ENCODE measurements at regions not wholly inside any gene's neighbourhood (a gene's known extent, or its start where the extent isn't known, plus 50 kb on each side); places are given as distances from the start of the nearest gene placed in this dataset.

- no peak overlapping the region for H3K27ac ChIP-seq
- TF ChIP-seq CTCF (conservative IDR thresholded peaks at IDR 0.05) = no peak
Observed at GRCh38 chr2:33946193-33946592, 347.1 kb upstream of the FAM98A start.

DNA sequence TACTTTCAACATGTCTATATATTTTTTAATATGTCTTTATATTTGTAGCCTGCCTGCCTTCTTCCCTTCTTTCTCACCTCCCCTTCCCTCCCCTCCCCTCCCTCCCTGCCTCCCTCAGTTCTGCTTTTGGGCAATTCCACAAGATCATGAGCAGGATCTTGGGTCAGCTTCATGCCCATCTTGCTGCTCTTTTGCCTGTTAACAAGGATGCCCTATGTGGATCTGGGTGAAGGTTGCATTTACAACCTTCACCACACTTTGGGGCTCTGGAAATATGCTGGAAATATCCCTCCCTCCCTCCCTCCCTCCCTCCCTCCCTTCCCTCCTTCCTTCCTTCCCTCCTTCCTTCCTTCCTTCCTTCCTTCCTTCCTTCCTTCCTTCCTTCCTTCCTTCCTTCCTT is 334.1 kb upstream of the FAM98A start:
- H3K27ac ChIP-seq = no peak overlapping the region
- no peak for TF ChIP-seq CTCF (conservative IDR thresholded peaks at IDR 0.05)

DNA sequence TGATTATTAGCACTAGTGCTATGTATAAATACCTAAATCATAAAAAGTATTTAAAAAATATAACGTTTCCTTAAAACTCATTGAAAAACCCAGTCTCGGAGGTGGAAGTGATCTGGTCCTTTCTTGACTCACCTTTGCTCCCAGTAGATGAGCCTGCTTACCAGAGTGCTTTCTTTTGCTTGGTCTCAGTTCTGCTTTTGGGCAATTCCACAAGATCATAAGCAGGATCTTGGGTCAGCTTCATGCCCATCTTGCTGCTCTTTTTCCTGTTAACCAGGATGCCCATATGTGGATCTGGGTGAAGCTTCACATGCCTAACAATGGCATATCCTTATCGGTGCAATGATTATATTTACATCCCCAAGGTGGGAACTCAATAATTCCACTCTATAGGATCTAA is 332.1 kb upstream of the FAM98A start:
- no peak overlapping the region for H3K27ac ChIP-seq
- no peak for TF ChIP-seq CTCF (conservative IDR thresholded peaks at IDR 0.05)

GRCh38 chr2:33929467-33929866 is 330.4 kb upstream of the FAM98A start:
- no peak overlapping the region for H3K27ac ChIP-seq
- no peak for TF ChIP-seq CTCF (conservative IDR thresholded peaks at IDR 0.05)

GRCh38 chr2:33927756-33928155 is 328.7 kb upstream of the FAM98A start:
- H3K27ac ChIP-seq = no peak overlapping the region
- no peak for TF ChIP-seq CTCF (conservative IDR thresholded peaks at IDR 0.05)

GRCh38 chr2:33925311-33925710 is 326.2 kb upstream of the FAM98A start:
- no peak overlapping the region for H3K27ac ChIP-seq
- no peak for TF ChIP-seq CTCF (conservative IDR thresholded peaks at IDR 0.05)

DNA sequence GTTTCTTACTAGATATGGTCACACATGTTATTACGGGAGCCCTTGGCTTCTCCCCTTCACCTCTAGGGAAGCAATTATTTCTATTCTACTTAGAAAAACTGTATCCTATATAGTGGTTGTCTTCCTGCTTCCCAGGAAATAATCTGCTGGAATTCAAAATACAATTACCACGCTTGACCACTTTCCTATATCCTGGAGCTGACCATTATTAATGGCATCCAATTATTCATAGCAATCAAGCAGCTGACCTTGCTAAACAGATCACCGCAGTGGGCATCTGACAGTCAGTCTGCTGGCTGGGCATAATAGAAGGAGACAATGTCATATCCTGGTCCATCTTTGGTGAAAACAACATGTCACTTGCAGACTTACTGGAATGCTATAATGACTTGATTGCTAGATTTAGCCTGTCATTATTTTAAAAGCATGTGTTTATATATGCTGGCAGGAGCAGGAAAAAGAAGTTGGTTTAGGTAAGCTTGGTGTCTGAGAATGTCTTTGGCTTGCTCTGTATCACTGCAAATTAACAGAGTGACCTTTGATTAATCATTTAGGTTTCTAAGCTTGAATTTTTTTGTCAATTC is 325.6 kb upstream of the FAM98A start:
- TF ChIP-seq CTCF (conservative IDR thresholded peaks at IDR 0.05) = no peak
- no peak overlapping the region for H3K27ac ChIP-seq

All from VCaP (cell line).